Lower leg skin (tissue), 4 donors: ENCODE measurements at regions not wholly inside any gene's neighbourhood (a gene's known extent, or its start where the extent isn't known, plus 50 kb on each side); places are given as distances from the start of the nearest gene placed in this dataset.

Experiments
- DNase-seq, 2 donors: peaks; one replicate each; pipeline ENCODE4 v3.0.0-alpha.2; 2019; ENCODE audit warnings: low spot score in 2 of 2
- H3K4me3 ChIP-seq: fragments of 200-600 bp; sonication (generic); 2 replicates; pipeline ENCODE4 v1.5.1; 2017; ENCODE audit warnings: mild to moderate bottlenecking, low read depth; ENCODE audit not compliant: poor library complexity, severe bottlenecking
- POLR2A ChIP-seq, 2 donors: fragments of 450-650 bp; IDR thresholded peaks; one replicate each; pipeline ENCODE4 v1.6.1; 2016 to 2017; ENCODE audit warnings: antibody characterized with exemption in 2 of 2, mild to moderate bottlenecking in 1 of 2, moderate library complexity in 1 of 2
- WGBS, 2 donors: methylation state at CpG; one replicate each; pipeline ENCODE4 v1.1.5; 2018; 5-methylcytosine and 5-hydroxymethylcytosine counted together
- intact Hi-C: fragments of 100-400 bp; cut with DNase I; formaldehyde crosslinking; loops from one replicate; pipeline ENCODE4 v1.15.0; 2023; ENCODE audit warnings: low total_unique reads
- TF ChIP-seq, protein P1 (sequence below), 3 donors: fragments of 450-650 bp; IDR thresholded peaks; one replicate each; pipeline ENCODE4 v1.5.1; 2016; ENCODE audit warnings: antibody characterized with exemption in 3 of 3, mild to moderate bottlenecking in 3 of 3, moderate library complexity in 2 of 3

DNA sequence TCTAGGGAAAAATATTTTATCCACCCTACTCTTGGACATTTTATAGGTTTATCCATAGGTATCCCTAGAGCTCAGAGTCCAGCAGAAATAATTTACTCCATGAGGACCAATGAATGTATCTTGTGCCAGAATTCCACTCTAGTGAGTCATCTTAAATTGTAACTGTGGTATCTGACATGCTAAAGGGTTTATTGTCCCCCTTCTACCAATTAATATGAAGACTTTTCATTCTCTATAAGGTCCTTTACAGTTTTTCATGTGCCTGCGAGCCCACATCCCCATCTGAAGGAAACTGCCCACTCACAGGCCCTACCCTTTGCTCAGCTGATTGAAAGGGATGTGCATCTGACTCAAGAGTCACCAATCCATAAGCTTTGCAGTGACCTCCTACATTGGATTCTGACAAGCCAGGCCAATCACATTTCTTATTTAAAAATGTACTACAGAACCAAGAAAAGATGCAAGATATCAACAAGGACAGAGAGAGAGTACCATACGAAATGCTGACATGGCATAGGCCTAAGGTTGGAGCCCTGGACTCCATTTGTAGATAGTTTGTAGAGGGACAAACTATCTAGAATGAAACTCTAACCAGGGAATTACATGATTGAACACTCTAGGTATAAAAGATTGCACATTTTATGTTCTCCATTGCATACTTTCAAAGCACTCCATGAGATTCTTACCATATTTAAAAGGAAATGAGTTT lies 93.4 kb upstream of the DEFB112 start:
- intact Hi-C loops: no loop called here
- H3K4me3 ChIP-seq: no peak overlapping the region
- no peak for DNase-seq
- no peak for TF ChIP-seq POLR2A (IDR thresholded peaks at IDR 0.05)
- WGBS, 2 donors: 72 to 73% methylated on average over 2 of the region's 2 CpGs

DNA sequence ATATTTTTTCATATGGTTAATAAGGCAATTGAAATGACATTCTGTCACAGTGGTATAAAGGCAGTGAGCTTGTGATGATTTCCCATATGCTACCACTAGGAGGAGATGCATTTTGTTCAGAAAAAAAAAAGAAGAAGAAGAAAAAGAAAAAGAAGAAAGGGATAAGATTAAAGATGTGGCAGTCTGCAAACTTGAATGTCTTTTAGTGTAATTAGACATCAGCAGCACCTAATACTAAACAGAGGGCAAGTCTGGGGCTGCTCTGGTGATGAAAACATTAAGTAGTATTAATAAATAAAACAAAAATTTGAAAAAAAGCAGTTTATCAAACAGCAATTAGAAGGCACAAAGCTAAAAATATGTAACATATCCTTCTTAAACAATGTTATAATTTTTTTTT lies 95.4 kb upstream of the DEFB112 start:
- intact Hi-C loops: no loop called here
- TF ChIP-seq POLR2A (IDR thresholded peaks at IDR 0.05): no peak
- TF ChIP-seq, protein P1, sequence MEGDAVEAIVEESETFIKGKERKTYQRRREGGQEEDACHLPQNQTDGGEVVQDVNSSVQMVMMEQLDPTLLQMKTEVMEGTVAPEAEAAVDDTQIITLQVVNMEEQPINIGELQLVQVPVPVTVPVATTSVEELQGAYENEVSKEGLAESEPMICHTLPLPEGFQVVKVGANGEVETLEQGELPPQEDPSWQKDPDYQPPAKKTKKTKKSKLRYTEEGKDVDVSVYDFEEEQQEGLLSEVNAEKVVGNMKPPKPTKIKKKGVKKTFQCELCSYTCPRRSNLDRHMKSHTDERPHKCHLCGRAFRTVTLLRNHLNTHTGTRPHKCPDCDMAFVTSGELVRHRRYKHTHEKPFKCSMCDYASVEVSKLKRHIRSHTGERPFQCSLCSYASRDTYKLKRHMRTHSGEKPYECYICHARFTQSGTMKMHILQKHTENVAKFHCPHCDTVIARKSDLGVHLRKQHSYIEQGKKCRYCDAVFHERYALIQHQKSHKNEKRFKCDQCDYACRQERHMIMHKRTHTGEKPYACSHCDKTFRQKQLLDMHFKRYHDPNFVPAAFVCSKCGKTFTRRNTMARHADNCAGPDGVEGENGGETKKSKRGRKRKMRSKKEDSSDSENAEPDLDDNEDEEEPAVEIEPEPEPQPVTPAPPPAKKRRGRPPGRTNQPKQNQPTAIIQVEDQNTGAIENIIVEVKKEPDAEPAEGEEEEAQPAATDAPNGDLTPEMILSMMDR (IDR thresholded peaks at IDR 0.05): no peak
- H3K4me3 ChIP-seq: no peak overlapping the region
- no peak for DNase-seq

- intact Hi-C loops: no loop called here
- WGBS, 2 donors: 73 to 78% methylated on average over 3 of the region's 3 CpGs
- no peak overlapping the region for H3K4me3 ChIP-seq
- no peak for DNase-seq
- TF ChIP-seq POLR2A (IDR thresholded peaks at IDR 0.05): no peak
- TF ChIP-seq, protein P1 (IDR thresholded peaks at IDR 0.05): no peak
Measured at GRCh38 chr6:50147371-50147770, 97.6 kb upstream of the DEFB112 start.

DNA sequence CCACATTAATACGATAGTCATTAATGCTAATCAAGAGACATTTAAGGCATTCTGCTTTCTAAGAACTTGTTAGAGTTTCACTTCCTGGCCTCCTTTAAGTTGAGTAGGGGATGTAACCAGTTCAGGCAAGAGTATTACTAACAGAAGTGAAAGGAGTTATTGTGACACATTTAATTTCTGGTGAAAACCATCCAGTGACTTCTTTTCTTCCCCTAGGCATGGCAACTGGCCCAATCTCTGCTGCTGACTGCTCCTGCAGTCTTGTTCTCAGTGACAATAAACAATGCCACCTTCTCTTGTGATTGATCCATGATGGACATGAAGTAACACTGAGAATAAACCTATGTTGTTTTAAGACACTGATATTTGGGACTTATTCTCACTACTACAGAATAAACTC lies 130.9 kb upstream of the DEFB112 start:
- 49 to 65% methylated on average over 1 of the region's 1 CpG for WGBS, 2 donors
- DNase-seq: no peak
- no peak overlapping the region for H3K4me3 ChIP-seq
- intact Hi-C loops: no loop called here
- TF ChIP-seq, protein P1 (IDR thresholded peaks at IDR 0.05): no peak
- TF ChIP-seq POLR2A (IDR thresholded peaks at IDR 0.05): no peak

DNA sequence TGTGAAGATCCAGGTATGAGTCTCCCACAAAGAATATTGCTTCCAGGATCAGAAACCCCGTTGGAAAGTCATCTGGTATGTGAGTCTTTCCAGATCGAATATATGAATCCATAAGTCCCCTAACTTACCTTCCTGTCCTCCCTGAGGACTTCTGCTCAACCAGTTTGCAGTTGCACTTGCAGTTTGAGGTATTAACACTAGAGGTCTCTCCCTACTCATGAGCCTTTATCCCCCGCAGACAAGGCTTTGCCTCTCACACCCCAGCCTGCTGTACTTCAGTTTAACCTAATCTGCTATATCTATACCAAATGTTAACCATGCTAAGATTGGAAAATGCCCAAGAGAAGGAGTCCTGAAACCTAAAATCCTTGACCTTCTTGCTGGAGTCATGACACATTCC lies 135.3 kb upstream of the DEFB112 start:
- TF ChIP-seq, protein P1 (IDR thresholded peaks at IDR 0.05): no peak
- 29 to 39% methylated on average over 3 of the region's 3 CpGs for WGBS, 2 donors
- DNase-seq: no peak
- no peak overlapping the region for H3K4me3 ChIP-seq
- intact Hi-C loops: no loop called here

DNA sequence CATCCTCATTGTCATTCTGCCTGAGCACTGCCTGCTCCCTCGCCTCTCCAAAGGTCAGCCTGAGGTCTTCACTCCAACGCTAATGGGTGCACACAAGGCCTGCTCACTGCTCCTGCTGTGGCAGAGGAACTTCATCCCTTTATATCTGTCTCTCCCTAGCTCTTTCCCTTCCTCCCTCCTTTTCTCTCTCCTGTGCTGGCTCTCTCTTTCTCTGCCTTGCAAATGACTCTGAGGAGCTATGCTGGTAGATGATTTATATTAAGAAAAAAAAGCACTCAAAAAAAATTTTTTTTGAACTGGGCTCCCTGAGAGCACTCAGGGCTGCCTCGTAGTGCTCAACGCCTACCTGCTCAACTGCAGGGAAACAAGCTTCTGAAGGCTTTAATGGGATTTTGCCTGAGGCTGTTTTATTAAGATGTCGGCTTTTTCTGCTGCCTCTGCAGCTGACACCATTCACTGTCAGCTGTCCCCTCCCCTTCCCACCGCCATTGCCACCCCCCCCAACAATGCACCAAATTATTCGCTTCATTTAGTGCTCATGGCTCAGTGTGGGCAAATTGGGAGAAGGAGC lies 137.7 kb upstream of the DEFB112 start:
- intact Hi-C loops: no loop called here
- H3K4me3 ChIP-seq: no peak overlapping the region
- TF ChIP-seq, protein P1 (IDR thresholded peaks at IDR 0.05): no peak
- TF ChIP-seq POLR2A (IDR thresholded peaks at IDR 0.05): no peak
- DNase-seq: no peak
- WGBS, 2 donors: 48% methylated on average over 7 of the region's 7 CpGs
